ENCODE measurements at regions not wholly inside any gene's neighbourhood (a gene's known extent, or its start where the extent isn't known, plus 50 kb on each side); places are given as distances from the start of the nearest gene placed in this dataset.

- no peak for TF ChIP-seq CTCF (IDR thresholded peaks at IDR 0.05)
- no peak for TF ChIP-seq POLR2A (IDR thresholded peaks at IDR 0.05)
Observed at GRCh38 chr9:81847181-81847915, 80.9 kb upstream of the SPATA31D4 start.
